PFSK-1 (cell line): ENCODE measurements at regions not wholly inside any gene's neighbourhood (a gene's known extent, or its start where the extent isn't known, plus 50 kb on each side); places are given as distances from the start of the nearest gene placed in this dataset.

ENCODE experiments used
- FOXP2 ChIP-seq: optimal IDR thresholded peaks from 2 replicates; pipeline ENCODE3; 2011; ENCODE audit warnings: borderline replicate concordance, control low read depth, inconsistent platforms; ENCODE audit not compliant: insufficient read depth; ENCODE audit errors: extremely low read length, extremely low read depth
- POLR2AphosphoS5 ChIP-seq: IDR thresholded peaks from 2 replicates; pipeline ENCODE4 v1.6.1; 2012; ENCODE audit warnings: low read depth, mild to moderate bottlenecking, control low read depth, low read length, moderate library complexity
- REST ChIP-seq, 2 experiments: IDR thresholded peaks; 2 replicates each; pipeline versions ENCODE4 v1.6.1 to v1.8.0; 2011 to 2012; ENCODE audit warnings: low read depth in 2 of 2, low read length in 2 of 2, control low read depth in 1 of 2, inconsistent platforms in 1 of 2, mild to moderate bottlenecking in 1 of 2, moderate library complexity in 1 of 2; ENCODE audit not compliant: insufficient read depth in 1 of 2
- SIN3A ChIP-seq: IDR thresholded peaks from 2 replicates; pipeline ENCODE4 v1.6.1; 2012; ENCODE audit warnings: mild to moderate bottlenecking, low read length, moderate library complexity, borderline replicate concordance; ENCODE audit not compliant: insufficient read depth
- TAF1 ChIP-seq: IDR thresholded peaks from 2 replicates; pipeline ENCODE4 v1.6.1; 2012; ENCODE audit warnings: low read length, control low read depth, borderline replicate concordance; ENCODE audit not compliant: insufficient read depth

GRCh38 chr13:69373747-69374425 lies 733.7 kb upstream of the ATXN8OS start:
- TF ChIP-seq REST (IDR thresholded peaks at IDR 0.05; ENCODE audit: insufficient read depth in 1 of 2, low read depth in 2 of 2, low read length in 2 of 2) (no peak), FOXP2 (no peak), TAF1 (no peak)

- TF ChIP-seq REST (IDR thresholded peaks at IDR 0.05; ENCODE audit: insufficient read depth in 1 of 2, low read depth in 2 of 2, low read length in 2 of 2): no peak
- TF ChIP-seq TAF1: no peak
- TF ChIP-seq SIN3A: no peak
- TF ChIP-seq FOXP2: no peak
- TF ChIP-seq POLR2AphosphoS5: no peak
Measured at GRCh38 chr13:69363360-69363759, 744.3 kb upstream of the ATXN8OS start.

GRCh38 chr13:69331245-69331644 lies 776.4 kb upstream of the ATXN8OS start:
- TF ChIP-seq POLR2AphosphoS5: no peak
- TF ChIP-seq REST (IDR thresholded peaks at IDR 0.05; ENCODE audit: insufficient read depth in 1 of 2, low read depth in 2 of 2, low read length in 2 of 2): no peak
- TF ChIP-seq TAF1: no peak
- no peak for TF ChIP-seq SIN3A
- no peak for TF ChIP-seq FOXP2

GRCh38 chr13:69324090-69324886 lies 783.3 kb upstream of the ATXN8OS start:
- TF ChIP-seq SIN3A: no peak
- TF ChIP-seq TAF1: no peak
- no peak for TF ChIP-seq REST (IDR thresholded peaks at IDR 0.05; ENCODE audit: insufficient read depth in 1 of 2, low read depth in 2 of 2, low read length in 2 of 2)
- TF ChIP-seq POLR2AphosphoS5: no peak
- no peak for TF ChIP-seq FOXP2
